GM19025 (cell line): ENCODE measurements at regions not wholly inside any gene's neighbourhood (a gene's known extent, or its start where the extent isn't known, plus 50 kb on each side); places are given as distances from the start of the nearest gene placed in this dataset.

Source experiments
- ATAC-seq: cut with Tn5 transposase; IDR thresholded peaks from one replicate; pipeline ENCODE4 v1.9.1; 2021; ENCODE audit warnings: mild to moderate bottlenecking, low read depth, moderate library complexity; ENCODE audit not compliant: unreplicated experiment

- ATAC-seq, result no peak
These were observed 136.5 kb upstream of the FNDC3A start for GRCh38 chr13:48839171-48839570.

- no peak for ATAC-seq
These were observed 135.3 kb upstream of the FNDC3A start for GRCh38 chr13:48840366-48840765.

- ATAC-seq, result no peak
These were observed 133.4 kb upstream of the FNDC3A start for GRCh38 chr13:48842316-48842715.

GRCh38 chr13:48843630-48844380 is 131.9 kb upstream of the FNDC3A start:
- no peak for ATAC-seq

- ATAC-seq, result no peak
These were observed 131.0 kb upstream of the FNDC3A start for GRCh38 chr13:48844676-48845075.

DNA sequence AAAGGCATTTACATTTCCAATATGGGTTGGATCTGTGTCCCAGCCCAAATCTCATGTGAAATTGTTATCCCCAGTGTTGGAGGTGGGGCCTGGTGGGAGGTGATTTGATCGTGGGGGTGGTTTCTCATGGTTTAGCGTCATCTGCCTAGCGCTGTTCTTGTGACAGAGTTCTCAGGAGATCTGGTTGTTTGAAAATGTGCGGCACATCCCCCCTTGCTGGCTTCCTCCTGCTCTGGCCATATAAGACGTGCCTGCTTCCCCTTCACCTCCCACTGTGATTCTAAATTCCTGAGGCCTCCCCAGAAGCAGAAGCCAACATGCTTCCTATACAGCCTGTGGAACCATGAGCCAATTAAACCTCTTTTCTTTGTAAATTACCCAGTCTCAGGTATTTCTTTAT is 126.2 kb upstream of the FNDC3A start:
- ATAC-seq, result no peak

GRCh38 chr13:48851707-48852106 is 124.0 kb upstream of the FNDC3A start:
- no peak for ATAC-seq

DNA sequence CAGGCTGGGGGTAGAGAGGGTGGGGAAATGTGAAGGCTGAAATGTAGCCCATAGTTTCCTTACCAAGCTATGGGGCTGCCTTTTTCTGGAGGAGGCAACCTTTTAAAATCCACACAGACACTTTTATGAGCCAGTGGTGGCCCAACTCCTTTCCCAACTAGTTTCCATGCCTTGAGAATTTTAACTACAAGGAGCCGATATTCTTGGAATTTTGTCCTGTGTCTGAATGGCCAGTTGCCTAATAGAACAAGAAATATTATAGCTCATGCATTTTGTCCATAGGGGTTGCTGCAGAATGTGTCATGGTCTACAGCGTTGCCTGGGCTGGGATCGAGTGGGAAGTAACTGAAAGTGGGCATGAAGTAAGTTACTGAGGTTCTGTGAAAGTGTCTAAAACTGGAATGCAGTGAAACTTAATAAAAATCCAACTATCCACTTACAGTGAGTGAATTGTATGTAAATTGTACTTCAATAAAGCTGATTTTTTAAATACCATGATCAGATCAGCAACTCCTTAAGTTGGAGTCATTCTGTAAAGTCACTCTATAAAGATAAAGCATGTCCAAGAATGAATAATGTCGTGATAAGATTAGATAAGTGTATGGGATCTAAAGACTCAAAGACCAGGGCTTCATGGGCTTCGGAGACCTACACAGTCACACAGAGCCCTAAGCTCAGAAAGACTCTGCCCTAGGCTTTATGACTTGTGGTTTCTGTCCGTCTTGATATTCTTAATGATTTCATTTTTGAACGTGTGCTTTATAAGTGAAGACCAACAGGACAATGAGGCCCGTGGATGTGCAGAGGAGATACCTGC is 122.6 kb upstream of the FNDC3A start:
- ATAC-seq, result no peak

GRCh38 chr13:48853728-48854102 is 122.0 kb upstream of the FNDC3A start:
- no peak for ATAC-seq

- ATAC-seq, result no peak
These were observed 118.1 kb upstream of the FNDC3A start for GRCh38 chr13:48857576-48857975.

- no peak for ATAC-seq
These were observed 117.4 kb upstream of the FNDC3A start for GRCh38 chr13:48858122-48858902.

- ATAC-seq, result no peak
These were observed 116.2 kb upstream of the FNDC3A start for GRCh38 chr13:48859272-48860105.

DNA sequence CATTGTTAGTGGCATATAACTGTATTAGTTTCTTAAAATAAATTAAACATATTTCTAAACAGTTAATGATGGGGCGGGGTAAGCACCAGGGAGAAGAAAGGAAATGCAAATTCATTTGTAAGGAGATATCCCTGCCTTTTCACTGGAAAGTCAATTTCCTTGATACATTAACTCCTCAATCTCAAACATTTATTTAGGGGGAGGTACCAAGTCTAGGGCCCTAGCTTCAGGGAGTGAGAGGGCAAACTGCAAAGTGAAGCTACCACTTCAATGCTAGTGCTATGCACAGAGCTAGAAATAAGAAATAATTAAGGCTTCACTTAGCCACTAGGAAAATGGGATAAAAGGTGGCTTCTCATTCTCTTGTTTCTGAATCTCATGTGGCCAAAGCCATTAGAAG is 115.3 kb upstream of the FNDC3A start:
- no peak for ATAC-seq

- no peak for ATAC-seq
These were observed 113.1 kb upstream of the FNDC3A start for GRCh38 chr13:48862572-48862971.

GRCh38 chr13:48864100-48864499 is 111.6 kb upstream of the FNDC3A start:
- no peak for ATAC-seq

GRCh38 chr13:48866249-48866648 is 109.5 kb upstream of the FNDC3A start:
- ATAC-seq, result no peak

GRCh38 chr13:48873081-48873480 is 102.6 kb upstream of the FNDC3A start:
- ATAC-seq, result no peak

GRCh38 chr13:48873587-48873986 is 102.1 kb upstream of the FNDC3A start:
- ATAC-seq, result no peak

- no peak for ATAC-seq
These were observed 101.5 kb upstream of the FNDC3A start for GRCh38 chr13:48874165-48874564.

GRCh38 chr13:48875047-48875446 is 100.7 kb upstream of the FNDC3A start:
- ATAC-seq, result no peak
